ENCODE measurements at regions not wholly inside any gene's neighbourhood (a gene's known extent, or its start where the extent isn't known, plus 50 kb on each side); places are given as distances from the start of the nearest gene placed in this dataset.

DNA sequence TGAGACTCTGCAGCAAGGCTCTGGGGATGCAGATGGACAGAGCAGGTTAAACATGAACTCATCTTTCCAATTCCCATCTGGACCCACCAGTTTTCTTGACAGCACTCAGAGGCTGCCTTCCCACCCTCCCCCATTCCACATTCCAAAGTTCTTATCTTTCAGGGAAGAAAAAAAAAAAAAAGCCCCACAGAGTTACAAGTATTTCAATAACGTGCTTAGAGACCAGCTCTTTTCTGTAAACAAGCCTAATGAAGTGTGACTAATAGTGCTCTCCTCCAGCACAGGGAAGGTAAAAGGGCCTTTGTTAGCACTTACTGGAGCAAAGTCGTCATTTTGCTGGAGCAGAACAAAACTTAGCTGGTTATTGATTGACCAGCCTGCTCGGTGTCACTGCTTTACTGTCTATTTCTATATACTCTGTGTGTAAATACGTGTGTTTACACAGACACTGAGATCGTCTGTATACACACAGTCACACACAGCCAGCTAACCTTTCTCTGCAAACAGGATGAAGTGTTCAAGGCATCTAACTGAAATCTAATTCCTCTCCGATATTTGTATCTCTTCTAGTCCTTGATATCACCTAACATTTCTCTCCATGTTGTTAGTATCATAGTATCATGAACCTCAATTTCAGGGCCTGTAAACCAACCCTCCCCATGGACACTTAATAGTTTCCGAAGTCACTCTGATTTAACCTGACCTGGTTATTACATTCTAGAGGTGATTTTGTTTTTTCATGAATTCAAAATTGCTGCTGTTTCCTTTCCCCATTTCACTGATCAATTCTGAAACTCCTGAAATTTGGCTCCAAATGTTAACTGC, 84.9 kb downstream of the ZNF608 start (continued):
- TF ChIP-seq, protein P1, sequence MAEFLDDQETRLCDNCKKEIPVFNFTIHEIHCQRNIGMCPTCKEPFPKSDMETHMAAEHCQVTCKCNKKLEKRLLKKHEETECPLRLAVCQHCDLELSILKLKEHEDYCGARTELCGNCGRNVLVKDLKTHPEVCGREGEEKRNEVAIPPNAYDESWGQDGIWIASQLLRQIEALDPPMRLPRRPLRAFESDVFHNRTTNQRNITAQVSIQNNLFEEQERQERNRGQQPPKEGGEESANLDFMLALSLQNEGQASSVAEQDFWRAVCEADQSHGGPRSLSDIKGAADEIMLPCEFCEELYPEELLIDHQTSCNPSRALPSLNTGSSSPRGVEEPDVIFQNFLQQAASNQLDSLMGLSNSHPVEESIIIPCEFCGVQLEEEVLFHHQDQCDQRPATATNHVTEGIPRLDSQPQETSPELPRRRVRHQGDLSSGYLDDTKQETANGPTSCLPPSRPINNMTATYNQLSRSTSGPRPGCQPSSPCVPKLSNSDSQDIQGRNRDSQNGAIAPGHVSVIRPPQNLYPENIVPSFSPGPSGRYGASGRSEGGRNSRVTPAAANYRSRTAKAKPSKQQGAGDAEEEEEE (CRISPR knock-in tag; IDR thresholded peaks at IDR 0.05; ENCODE audit: borderline replicate concordance) = no peak
- TF ChIP-seq ZNF747 (CRISPR knock-in tag; IDR thresholded peaks at IDR 0.05; ENCODE audit: borderline replicate concordance) (no peak; the same call in 1 of the 2 replicates), ZNF713 (CRISPR knock-in tag; IDR thresholded peaks at IDR 0.05) (no peak), SRSF1 (optimal IDR thresholded peaks at IDR 0.05; ENCODE audit: low read depth, low read length) (no peak), KLF12 (CRISPR knock-in tag; IDR thresholded peaks at IDR 0.05; ENCODE audit: borderline replicate concordance) (no peak), HMG20B (CRISPR knock-in tag; conservative IDR thresholded peaks at IDR 0.05) (peak; percentile 21; the same call in 1 of the 2 replicates), FOSL2 (CRISPR knock-in tag; IDR thresholded peaks at IDR 0.05) (peak; percentile 93), GFI1 (CRISPR knock-in tag; IDR thresholded peaks at IDR 0.05; ENCODE audit: borderline replicate concordance) (peak; percentile 83), ZNF138 (CRISPR knock-in tag; IDR thresholded peaks at IDR 0.05; ENCODE audit: low read depth) (no peak), ZNF644 (CRISPR knock-in tag; IDR thresholded peaks at IDR 0.05; ENCODE audit: low read depth) (no peak), SATB2 (CRISPR knock-in tag; IDR thresholded peaks at IDR 0.05) (no peak), TBP (CRISPR knock-in tag; IDR thresholded peaks at IDR 0.05) (no peak), RARA (CRISPR knock-in tag; IDR thresholded peaks at IDR 0.05) (peak; percentile 97), PRPF4 (IDR thresholded peaks at IDR 0.05; ENCODE audit: low read depth, low read length, poor library complexity, severe bottlenecking) (no peak), RXRA (CRISPR knock-in tag; IDR thresholded peaks at IDR 0.05) (peak; percentile 72; the same call in 1 of the 2 replicates), FOXK2 (IDR thresholded peaks at IDR 0.05) (peak; percentile 91), ZNF816 (CRISPR knock-in tag; IDR thresholded peaks at IDR 0.05; ENCODE audit: borderline replicate concordance) (no peak)
- TF ChIP-seq, protein P2, sequence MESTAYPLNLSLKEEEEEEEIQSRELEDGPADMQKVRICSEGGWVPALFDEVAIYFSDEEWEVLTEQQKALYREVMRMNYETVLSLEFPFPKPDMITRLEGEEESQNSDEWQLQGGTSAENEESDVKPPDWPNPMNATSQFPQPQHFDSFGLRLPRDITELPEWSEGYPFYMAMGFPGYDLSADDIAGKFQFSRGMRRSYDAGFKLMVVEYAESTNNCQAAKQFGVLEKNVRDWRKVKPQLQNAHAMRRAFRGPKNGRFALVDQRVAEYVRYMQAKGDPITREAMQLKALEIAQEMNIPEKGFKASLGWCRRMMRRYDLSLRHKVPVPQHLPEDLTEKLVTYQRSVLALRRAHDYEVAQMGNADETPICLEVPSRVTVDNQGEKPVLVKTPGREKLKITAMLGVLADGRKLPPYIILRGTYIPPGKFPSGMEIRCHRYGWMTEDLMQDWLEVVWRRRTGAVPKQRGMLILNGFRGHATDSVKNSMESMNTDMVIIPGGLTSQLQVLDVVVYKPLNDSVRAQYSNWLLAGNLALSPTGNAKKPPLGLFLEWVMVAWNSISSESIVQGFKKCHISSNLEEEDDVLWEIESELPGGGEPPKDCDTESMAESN (CRISPR knock-in tag; conservative IDR thresholded peaks at IDR 0.05) = 0 out of 2 replicates have a peak, but pooled peaks have one; percentile 36
- TF ChIP-seq, protein P3, sequence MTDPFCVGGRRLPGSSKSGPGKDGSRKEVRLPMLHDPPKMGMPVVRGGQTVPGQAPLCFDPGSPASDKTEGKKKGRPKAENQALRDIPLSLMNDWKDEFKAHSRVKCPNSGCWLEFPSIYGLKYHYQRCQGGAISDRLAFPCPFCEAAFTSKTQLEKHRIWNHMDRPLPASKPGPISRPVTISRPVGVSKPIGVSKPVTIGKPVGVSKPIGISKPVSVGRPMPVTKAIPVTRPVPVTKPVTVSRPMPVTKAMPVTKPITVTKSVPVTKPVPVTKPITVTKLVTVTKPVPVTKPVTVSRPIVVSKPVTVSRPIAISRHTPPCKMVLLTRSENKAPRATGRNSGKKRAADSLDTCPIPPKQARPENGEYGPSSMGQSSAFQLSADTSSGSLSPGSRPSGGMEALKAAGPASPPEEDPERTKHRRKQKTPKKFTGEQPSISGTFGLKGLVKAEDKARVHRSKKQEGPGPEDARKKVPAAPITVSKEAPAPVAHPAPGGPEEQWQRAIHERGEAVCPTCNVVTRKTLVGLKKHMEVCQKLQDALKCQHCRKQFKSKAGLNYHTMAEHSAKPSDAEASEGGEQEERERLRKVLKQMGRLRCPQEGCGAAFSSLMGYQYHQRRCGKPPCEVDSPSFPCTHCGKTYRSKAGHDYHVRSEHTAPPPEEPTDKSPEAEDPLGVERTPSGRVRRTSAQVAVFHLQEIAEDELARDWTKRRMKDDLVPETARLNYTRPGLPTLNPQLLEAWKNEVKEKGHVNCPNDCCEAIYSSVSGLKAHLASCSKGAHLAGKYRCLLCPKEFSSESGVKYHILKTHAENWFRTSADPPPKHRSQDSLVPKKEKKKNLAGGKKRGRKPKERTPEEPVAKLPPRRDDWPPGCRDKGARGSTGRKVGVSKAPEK (CRISPR knock-in tag; IDR thresholded peaks at IDR 0.05; ENCODE audit: borderline replicate concordance) = peak; percentile 89; the same call in 1 of the 2 replicates
- TF ChIP-seq, protein P4, sequence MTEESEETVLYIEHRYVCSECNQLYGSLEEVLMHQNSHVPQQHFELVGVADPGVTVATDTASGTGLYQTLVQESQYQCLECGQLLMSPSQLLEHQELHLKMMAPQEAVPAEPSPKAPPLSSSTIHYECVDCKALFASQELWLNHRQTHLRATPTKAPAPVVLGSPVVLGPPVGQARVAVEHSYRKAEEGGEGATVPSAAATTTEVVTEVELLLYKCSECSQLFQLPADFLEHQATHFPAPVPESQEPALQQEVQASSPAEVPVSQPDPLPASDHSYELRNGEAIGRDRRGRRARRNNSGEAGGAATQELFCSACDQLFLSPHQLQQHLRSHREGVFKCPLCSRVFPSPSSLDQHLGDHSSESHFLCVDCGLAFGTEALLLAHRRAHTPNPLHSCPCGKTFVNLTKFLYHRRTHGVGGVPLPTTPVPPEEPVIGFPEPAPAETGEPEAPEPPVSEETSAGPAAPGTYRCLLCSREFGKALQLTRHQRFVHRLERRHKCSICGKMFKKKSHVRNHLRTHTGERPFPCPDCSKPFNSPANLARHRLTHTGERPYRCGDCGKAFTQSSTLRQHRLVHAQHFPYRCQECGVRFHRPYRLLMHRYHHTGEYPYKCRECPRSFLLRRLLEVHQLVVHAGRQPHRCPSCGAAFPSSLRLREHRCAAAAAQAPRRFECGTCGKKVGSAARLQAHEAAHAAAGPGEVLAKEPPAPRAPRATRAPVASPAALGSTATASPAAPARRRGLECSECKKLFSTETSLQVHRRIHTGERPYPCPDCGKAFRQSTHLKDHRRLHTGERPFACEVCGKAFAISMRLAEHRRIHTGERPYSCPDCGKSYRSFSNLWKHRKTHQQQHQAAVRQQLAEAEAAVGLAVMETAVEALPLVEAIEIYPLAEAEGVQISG (CRISPR knock-in tag; IDR thresholded peaks at IDR 0.05) = peak; percentile 68
